HepG2 (cell line): ENCODE measurements at regions not wholly inside any gene's neighbourhood (a gene's known extent, or its start where the extent isn't known, plus 50 kb on each side); places are given as distances from the start of the nearest gene placed in this dataset.

Source experiments
- ATAC-seq: fragments of 200-7000 bp; cut with Tn5 transposase; 3 replicates; pipeline ENCODE4 v1.9.1; 2020; ENCODE audit warnings: mild to moderate bottlenecking, moderate library complexity
- BruUV-seq: library from RNA; stranded (reverse); fragments of 400-500 nt; replicated peaks from 2 replicates; lab custom pipeline; 2021; lab: Mats Ljungman, UMichigan
- CTCF ChIA-PET: fragments of 300-600 bp; formaldehyde crosslinking; extraction: SDS; loops from one replicate; lab custom pipeline; 2021; ENCODE audit warnings: low total read pairs, inconsistent platforms, low intra/inter-chr PET ratio; lab: Yijun Ruan, JAX
- POLR2A ChIA-PET: fragments of 350-600 bp; sonication (Branson Sonifier 250); formaldehyde crosslinking; loops from one replicate; lab custom pipeline; 2020; ENCODE audit warnings: antibody characterized with exemption, inconsistent platforms; lab: Yijun Ruan, JAX
- DNase-seq: peaks from one replicate; pipeline ENCODE4 v3.0.0-alpha.2; 2015; ENCODE audit warnings: low spot score
- FAIRE-seq: peaks from 3 replicates; lab custom pipeline; 2011; peaks lifted over from hg19 to GRCh38; lab: Jason Lieb, UNC
- H2AFZ ChIP-seq: one replicate; pipeline ENCODE4 v1.6.1; 2011; ENCODE audit warnings: low read length, inconsistent platforms
- H3K27ac ChIP-seq: fragments of 300-600 bp; 3 replicates; pipeline ENCODE4 v1.8.0; 2011; ENCODE audit warnings: mixed run types, mild to moderate bottlenecking, mixed read lengths, low read length, inconsistent platforms; ENCODE audit not compliant: insufficient read depth; ENCODE audit errors: extremely low read length
- H3K27me3 ChIP-seq, 2 experiments: fragments of 200-600 bp in 1 of 2; 2 replicates in 1 of 2; 3 replicates in 1 of 2; pipeline versions ENCODE4 v1.6.0 to v1.8.0; 2011; ENCODE audit warnings: low read length in 2 of 2, mild to moderate bottlenecking in 2 of 2, moderate library complexity in 2 of 2, inconsistent platforms in 1 of 2; ENCODE audit not compliant: insufficient read depth in 2 of 2, control insufficient read depth in 1 of 2
- H3K36me3 ChIP-seq, 2 experiments: fragments of 200-600 bp in 1 of 2; replicated peaks in 1 of 2; 2 replicates in 1 of 2; 3 replicates in 1 of 2; pipeline versions ENCODE4 v1.5.1 to v1.8.0; 2011; ENCODE audit warnings: low read length in 2 of 2, inconsistent platforms in 1 of 2; ENCODE audit not compliant: insufficient read depth in 2 of 2, control insufficient read depth in 1 of 2
- H3K4me1 ChIP-seq: 2 replicates; pipeline ENCODE4 v1.5.1; 2012; ENCODE audit warnings: low read length, inconsistent platforms; ENCODE audit not compliant: insufficient read depth
- H3K4me2 ChIP-seq: 2 replicates; pipeline ENCODE4 v1.6.0; 2011; ENCODE audit warnings: low read depth, low read length, inconsistent platforms
- H3K4me3 ChIP-seq, 3 experiments: fragments of 200-600 bp in 1 of 3; sonication (generic), shearing (Covaris generic) in 1 of 3; replicated peaks in 1 of 3; 2 replicates each; pipeline ENCODE4 v1.5.1; 2011 to 2016; ENCODE audit warnings: low read length in 3 of 3, inconsistent platforms in 2 of 3, low read depth in 2 of 3, mild to moderate bottlenecking in 2 of 3, control low read depth in 1 of 3, mixed read lengths in 1 of 3; ENCODE audit not compliant: insufficient read depth in 1 of 3
- H3K79me2 ChIP-seq: one replicate; pipeline ENCODE4 v1.6.1; 2011; ENCODE audit warnings: low read length, inconsistent platforms; ENCODE audit not compliant: insufficient read depth
- H3K9ac ChIP-seq: 2 replicates; pipeline ENCODE4 v1.6.0; 2011; ENCODE audit warnings: mild to moderate bottlenecking, low read depth, low read length, inconsistent platforms; ENCODE audit not compliant: insufficient read depth
- H3K9me3 ChIP-seq: 2 replicates; pipeline ENCODE4 v1.5.1; 2012; ENCODE audit warnings: mild to moderate bottlenecking, low read length
- H4K20me1 ChIP-seq: 2 replicates; pipeline ENCODE4 v1.6.0; 2011; ENCODE audit warnings: inconsistent platforms, mild to moderate bottlenecking, low read length, moderate library complexity; ENCODE audit not compliant: insufficient read depth
- CCAR2 ChIP-seq: fragments of 200-400 bp; formaldehyde crosslinking; optimal IDR thresholded peaks from 2 replicates; pipeline ENCODE3; 2018; ENCODE audit warnings: low read depth, mild to moderate bottlenecking, low read length, moderate library complexity
- CHD2 ChIP-seq: IDR thresholded peaks from 2 replicates; pipeline ENCODE4 v1.6.1; 2011; ENCODE audit warnings: low read depth, low read length, improper control_type of control experiment
- HES4 ChIP-seq: sonication (generic); formaldehyde crosslinking; IDR thresholded peaks from 2 replicates; pipeline ENCODE4 v1.9.0; 2021; ENCODE audit warnings: mild to moderate bottlenecking, missing genetic modification reagents, borderline replicate concordance
- ISX ChIP-seq: sonication (generic); formaldehyde crosslinking; conservative IDR thresholded peaks from 2 replicates; pipeline ENCODE4 v1.5.0; 2020; ENCODE audit warnings: missing genetic modification reagents
- NR2F6 ChIP-seq, 2 experiments: IDR thresholded peaks; 2 replicates each; pipeline ENCODE4 v1.6.1; 2016; ENCODE audit warnings: antibody characterized with exemption in 1 of 2, mild to moderate bottlenecking in 1 of 2
- REXO4 ChIP-seq: sonication (generic); formaldehyde crosslinking; IDR thresholded peaks from 2 replicates; pipeline ENCODE4 v1.8.0; 2022; ENCODE audit warnings: missing genetic modification reagents, mild to moderate bottlenecking, borderline replicate concordance
- ZNF205 ChIP-seq: IDR thresholded peaks from 2 replicates; pipeline ENCODE4 v1.6.1; 2018; ENCODE audit warnings: missing biosample characterization, missing genetic modification reagents
- WGBS: methylation state at CpG from one replicate; pipeline ENCODE4 v1.1.6; 2017; ENCODE audit warnings: low lambda C conversion rate; 5-methylcytosine and 5-hydroxymethylcytosine counted together
- in situ Hi-C: cut with HindIII; loops from 2 replicates; pipeline ENCODE4 v1.10.0; 2017; ENCODE audit warnings: low pct_unique_long_range_greater_than_20kb; ENCODE audit not compliant: extremely low pct_ligation_motif_present
- intact Hi-C: fragments of 100-400 bp; cut with micrococcal nuclease; formaldehyde crosslinking; loops from one replicate; pipeline ENCODE4 v1.10.0; 2022; ENCODE audit not compliant: unreplicated experiment
- TF ChIP-seq, protein P1 (sequence below): fragments of 450-650 bp; IDR thresholded peaks from 2 replicates; pipeline ENCODE4 v1.6.1; 2016
- TF ChIP-seq, protein P2 (sequence below): sonication (generic); formaldehyde crosslinking; IDR thresholded peaks from 2 replicates; pipeline ENCODE4 v1.4.0; 2020; ENCODE audit warnings: mild to moderate bottlenecking, missing genetic modification reagents

DNA sequence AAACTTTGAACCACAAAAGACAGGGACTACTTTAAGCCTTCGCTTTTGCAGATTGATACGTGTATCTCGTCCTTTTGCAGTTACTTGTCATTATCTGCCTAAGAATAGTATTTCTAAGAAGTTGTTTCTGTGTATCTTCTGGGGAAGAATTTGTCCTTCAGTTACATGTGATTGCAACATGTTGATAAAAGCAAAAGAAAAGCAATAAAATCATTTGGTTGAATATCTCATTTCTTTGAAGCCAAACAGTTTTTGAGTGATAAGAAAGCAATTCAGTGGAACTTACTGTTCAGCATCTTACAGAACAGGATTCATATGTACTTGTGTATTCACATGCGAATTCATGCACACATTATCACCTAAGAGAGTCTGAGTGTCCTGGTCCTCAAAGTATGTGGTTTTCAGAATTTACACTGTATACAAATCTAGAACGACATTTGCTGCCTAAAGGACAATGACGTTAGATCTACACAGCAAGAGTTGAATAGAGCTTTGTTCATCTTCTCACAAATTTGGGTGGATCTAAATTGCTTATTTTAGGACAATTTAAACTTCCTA, 66.7 kb upstream of the MRPS6 start:
- H3K9ac ChIP-seq = no peak overlapping the region
- FAIRE-seq (no peak), DNase-seq (no peak)
- no peaks in the 10 kb centered on the region for H3K4me1 ChIP-seq
- in situ Hi-C loops = no loop called here
- no peak overlapping the region for H3K27ac ChIP-seq
- no peaks in the 10 kb centered on the region for H3K36me3 ChIP-seq
- no peaks in the 10 kb centered on the region for H4K20me1 ChIP-seq
- peaks cover 0 to 4% of the 10 kb centered on the region in 2 experiments; a peak in 2 of 5 replicates for H3K27me3 ChIP-seq
- ChIA-PET POLR2A (no interaction called here), CTCF (no interaction called here)
- intact Hi-C loops = no loop called here
- no peak overlapping the region for H3K4me3 ChIP-seq
- WGBS = 47% methylated on average over 6 of the region's 6 CpGs
- TF ChIP-seq REXO4 (CRISPR knock-in tag) (no peak), CCAR2 (no peak)
- TF ChIP-seq, all 625 proteins: peak for 0
- H3K9me3 ChIP-seq = no peaks in the 10 kb centered on the region
- no peak for ATAC-seq
- no peak overlapping the region for H2AFZ ChIP-seq
- no peaks in the 10 kb centered on the region for H3K79me2 ChIP-seq
- no TSS peak for BruUV-seq
- H3K4me2 ChIP-seq = no peak overlapping the region

DNA sequence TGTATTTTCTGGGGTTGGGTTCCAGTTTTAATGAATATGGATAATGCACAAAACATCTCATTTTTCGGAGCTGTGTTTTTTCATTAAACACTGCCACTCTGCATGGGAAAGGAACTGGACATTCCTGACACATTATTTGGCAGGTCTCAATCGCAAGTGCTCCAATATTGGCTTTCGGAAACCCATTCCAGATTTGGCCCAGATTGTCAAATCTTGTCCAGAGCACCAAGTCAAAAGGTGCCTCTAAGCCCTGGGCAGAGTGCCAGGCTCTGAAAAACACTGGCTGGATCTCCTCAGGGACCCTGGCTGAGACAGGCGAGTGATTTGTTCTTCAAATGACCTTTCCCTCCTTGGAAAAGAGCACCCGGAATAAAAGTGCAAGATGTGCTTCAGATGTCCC, 68.4 kb upstream of the MRPS6 start:
- no peak for ATAC-seq
- intact Hi-C loops = no loop called here
- no peak for TF ChIP-seq HES4
- TF ChIP-seq, protein P1, sequence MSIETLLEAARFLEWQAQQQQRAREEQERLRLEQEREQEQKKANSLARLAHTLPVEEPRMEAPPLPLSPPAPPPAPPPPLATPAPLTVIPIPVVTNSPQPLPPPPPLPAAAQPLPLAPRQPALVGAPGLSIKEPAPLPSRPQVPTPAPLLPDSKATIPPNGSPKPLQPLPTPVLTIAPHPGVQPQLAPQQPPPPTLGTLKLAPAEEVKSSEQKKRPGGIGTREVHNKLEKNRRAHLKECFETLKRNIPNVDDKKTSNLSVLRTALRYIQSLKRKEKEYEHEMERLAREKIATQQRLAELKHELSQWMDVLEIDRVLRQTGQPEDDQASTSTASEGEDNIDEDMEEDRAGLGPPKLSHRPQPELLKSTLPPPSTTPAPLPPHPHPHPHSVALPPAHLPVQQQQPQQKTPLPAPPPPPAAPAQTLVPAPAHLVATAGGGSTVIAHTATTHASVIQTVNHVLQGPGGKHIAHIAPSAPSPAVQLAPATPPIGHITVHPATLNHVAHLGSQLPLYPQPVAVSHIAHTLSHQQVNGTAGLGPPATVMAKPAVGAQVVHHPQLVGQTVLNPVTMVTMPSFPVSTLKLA = no peak
- TF ChIP-seq ZNF205 = no peak
- TF ChIP-seq NR2F6 (IDR thresholded peaks at IDR 0.05) = no peak
- TF ChIP-seq NR2F6 (CRISPR knock-in tag; IDR thresholded peaks at IDR 0.05) = no peak
- no peak for TF ChIP-seq CHD2
- TF ChIP-seq, protein P2, sequence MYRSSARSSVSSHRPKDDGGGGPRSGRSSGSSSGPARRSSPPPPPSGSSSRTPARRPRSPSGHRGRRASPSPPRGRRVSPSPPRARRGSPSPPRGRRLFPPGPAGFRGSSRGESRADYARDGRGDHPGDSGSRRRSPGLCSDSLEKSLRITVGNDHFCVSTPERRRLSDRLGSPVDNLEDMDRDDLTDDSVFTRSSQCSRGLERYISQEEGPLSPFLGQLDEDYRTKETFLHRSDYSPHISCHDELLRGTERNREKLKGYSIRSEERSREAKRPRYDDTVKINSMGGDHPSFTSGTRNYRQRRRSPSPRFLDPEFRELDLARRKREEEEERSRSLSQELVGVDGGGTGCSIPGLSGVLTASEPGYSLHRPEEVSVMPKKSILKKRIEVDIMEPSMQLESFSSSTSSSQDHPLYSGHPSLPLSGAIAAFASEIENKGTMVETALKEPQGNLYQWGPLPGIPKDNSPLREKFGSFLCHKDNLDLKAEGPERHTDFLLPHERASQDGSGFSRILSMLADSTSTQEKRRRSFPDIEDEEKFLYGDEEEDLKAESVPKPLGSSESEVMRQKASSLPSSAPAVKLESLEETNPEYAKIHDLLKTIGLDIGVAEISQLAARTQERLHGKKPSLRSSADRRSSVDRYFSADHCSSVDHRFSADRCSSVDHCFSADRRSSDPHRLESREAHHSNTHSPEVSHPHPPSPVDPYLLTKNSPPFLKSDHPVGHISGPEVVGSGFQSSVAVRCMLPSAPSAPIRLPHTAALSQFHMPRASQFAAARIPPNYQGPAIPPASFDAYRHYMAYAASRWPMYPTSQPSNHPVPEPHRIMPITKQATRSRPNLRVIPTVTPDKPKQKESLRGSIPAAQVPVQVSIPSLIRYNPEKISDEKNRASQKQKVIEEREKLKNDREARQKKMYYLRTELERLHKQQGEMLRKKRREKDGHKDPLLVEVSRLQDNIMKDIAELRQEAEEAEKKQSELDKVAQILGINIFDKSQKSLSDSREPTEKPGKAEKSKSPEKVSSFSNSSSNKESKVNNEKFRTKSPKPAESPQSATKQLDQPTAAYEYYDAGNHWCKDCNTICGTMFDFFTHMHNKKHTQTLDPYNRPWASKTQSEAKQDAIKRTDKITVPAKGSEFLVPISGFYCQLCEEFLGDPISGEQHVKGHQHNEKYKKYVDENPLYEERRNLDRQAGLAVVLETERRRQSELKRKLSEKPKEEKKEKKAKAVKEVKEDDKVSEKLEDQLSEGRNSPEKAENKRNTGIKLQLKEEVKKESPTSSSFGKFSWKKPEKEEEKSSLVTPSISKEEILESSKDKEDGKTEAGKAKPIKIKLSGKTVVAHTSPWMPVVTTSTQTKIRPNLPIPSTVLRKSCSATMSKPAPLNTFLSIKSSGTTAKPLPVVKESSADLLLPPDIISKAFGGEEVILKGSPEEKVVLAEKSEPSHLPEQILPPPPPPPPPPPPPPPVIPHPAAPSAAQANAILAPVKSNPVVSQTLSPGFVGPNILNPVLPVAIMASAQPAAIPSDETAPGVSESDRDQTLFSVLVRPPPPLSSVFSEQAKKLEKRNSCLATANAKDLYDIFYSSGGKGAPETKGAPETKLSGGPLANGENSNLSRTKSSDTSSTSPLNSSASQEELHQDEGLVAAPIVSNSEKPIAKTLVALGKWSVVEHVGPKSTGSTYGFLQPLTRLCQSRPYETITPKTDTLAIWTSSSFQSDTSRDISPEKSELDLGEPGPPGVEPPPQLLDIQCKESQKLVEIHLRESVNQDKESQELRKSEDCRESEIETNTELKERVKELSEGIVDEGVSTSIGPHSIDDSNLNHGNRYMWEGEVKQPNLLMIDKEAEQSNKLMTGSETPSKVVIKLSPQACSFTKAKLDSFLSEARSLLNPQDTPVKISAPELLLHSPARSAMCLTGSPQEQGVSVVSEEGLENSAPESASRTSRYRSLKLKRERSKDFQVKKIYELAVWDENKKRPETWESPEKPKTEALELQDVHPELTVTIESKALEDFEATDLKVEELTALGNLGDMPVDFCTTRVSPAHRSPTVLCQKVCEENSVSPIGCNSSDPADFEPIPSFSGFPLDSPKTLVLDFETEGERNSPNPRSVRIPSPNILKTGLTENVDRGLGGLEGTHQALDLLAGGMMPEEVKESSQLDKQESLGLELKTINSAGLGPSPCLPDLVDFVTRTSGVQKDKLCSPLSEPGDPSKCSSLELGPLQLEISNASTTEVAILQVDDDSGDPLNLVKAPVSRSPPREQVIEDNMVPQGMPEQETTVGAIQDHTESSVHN (CRISPR knock-in tag) = no peak
- no peak for TF ChIP-seq ISX (CRISPR knock-in tag)

More for the DNA sequence above, 68.4 kb upstream of the MRPS6 start:
- H3K4me2 ChIP-seq = no peak overlapping the region
- in situ Hi-C loops = no loop called here
- H3K4me3 ChIP-seq = no peak overlapping the region
- CTCF ChIA-PET = no interaction called here
- no peaks in the 10 kb centered on the region for H3K4me1 ChIP-seq
- no peak overlapping the region for H2AFZ ChIP-seq
- H3K27me3 ChIP-seq = peaks cover 0 to 8% of the 10 kb centered on the region in 2 experiments; a peak in 2 of 5 replicates
- DNase-seq (no peak), FAIRE-seq (no peak)
- POLR2A ChIA-PET = no interaction called here
- H3K9ac ChIP-seq = no peak overlapping the region
- no peaks in the 10 kb centered on the region for H3K9me3 ChIP-seq
- H3K36me3 ChIP-seq = no peaks in the 10 kb centered on the region
- WGBS = 52% methylated on average over 5 of the region's 5 CpGs
- no peaks in the 10 kb centered on the region for H4K20me1 ChIP-seq
- no peaks in the 10 kb centered on the region for H3K79me2 ChIP-seq
- BruUV-seq = no TSS peak
- H3K27ac ChIP-seq = no peak overlapping the region
